A549 (cell line): ENCODE measurements at regions not wholly inside any gene's neighbourhood (a gene's known extent, or its start where the extent isn't known, plus 50 kb on each side); places are given as distances from the start of the nearest gene placed in this dataset.

Source experiments
- ATAC-seq, 2 experiments: fragments of 200-7000 bp in 1 of 2; fragments of >200 bp in 1 of 2; cut with Nextera tagmentation in 1 of 2; cut with Tn5 transposase in 1 of 2; 3 replicates each; pipeline versions ENCODE4 v1.8.0 to v1.9.1; 2018 to 2020; ENCODE audit warnings: mild to moderate bottlenecking in 1 of 2, moderate library complexity in 1 of 2
- CTCF ChIA-PET: fragments of 300-600 bp; sonication (Branson Sonifier 250); formaldehyde crosslinking; extraction: SDS; loops from one replicate; lab custom pipeline; 2021; ENCODE audit warnings: antibody characterized with exemption, inconsistent platforms; lab: Yijun Ruan, JAX
- POLR2A ChIA-PET: fragments of 350-600 bp; formaldehyde crosslinking; extraction: SDS; loops from one replicate; lab custom pipeline; 2021; ENCODE audit warnings: antibody characterized with exemption, inconsistent platforms; lab: Yijun Ruan, JAX
- DNase-seq, 2 experiments: peaks; one replicate each; pipeline versions ENCODE4 v3.0.0 to v3.0.0-alpha.2; 2011 to 2016; ENCODE audit warnings: low read depth in 1 of 2, low spot score in 1 of 2
- FAIRE-seq: peaks from 2 replicates; lab custom pipeline; 2011; peaks lifted over from hg19 to GRCh38; lab: Jason Lieb, UNC
- H3K27ac ChIP-seq, 2 experiments: fragments of >200 bp; sonication (Bioruptor Twin); formaldehyde crosslinking; 3 replicates each; pipeline ENCODE4 v1.5.1; 2016 to 2017
- H3K4me1 ChIP-seq: fragments of >200 bp; sonication (Bioruptor Twin); formaldehyde crosslinking; 3 replicates; pipeline ENCODE4 v1.6.1; 2016
- H3K4me2 ChIP-seq: fragments of >200 bp; sonication (Bioruptor Twin); formaldehyde crosslinking; 3 replicates; pipeline ENCODE4 v1.6.1; 2016
- H3K4me3 ChIP-seq: fragments of >200 bp; sonication (Bioruptor Twin); formaldehyde crosslinking; 3 replicates; pipeline ENCODE4 v1.5.1; 2016
- H3K9me3 ChIP-seq: fragments of >200 bp; sonication (Bioruptor Twin); formaldehyde crosslinking; 3 replicates; pipeline ENCODE4 v1.6.1; 2016
- CBX2 ChIP-seq: fragments of 200-600 bp; sonication (generic); IDR thresholded peaks from 2 replicates; pipeline ENCODE4 v1.6.1; 2016; ENCODE audit warnings: low read depth, mild to moderate bottlenecking, borderline replicate concordance
- CBX8 ChIP-seq: fragments of 200-600 bp; sonication (generic); IDR thresholded peaks from 2 replicates; pipeline ENCODE4 v1.6.1; 2016
- E2F6 ChIP-seq: IDR thresholded peaks from 2 replicates; pipeline ENCODE4 v1.6.1; 2012; ENCODE audit warnings: low read depth, borderline replicate concordance
- EHF ChIP-seq: fragments of 250-450 bp; sonication (Bioruptor Pico); IDR thresholded peaks from 2 replicates; pipeline ENCODE4 v1.5.0; 2020; ENCODE audit warnings: mild to moderate bottlenecking
- ESRRA ChIP-seq: fragments of 150-350 bp; IDR thresholded peaks from 2 replicates; pipeline ENCODE4 v1.6.1; 2014; ENCODE audit warnings: mild to moderate bottlenecking, low read length, borderline replicate concordance
- FOSB ChIP-seq: fragments of 250-450 bp; sonication (Bioruptor Pico); IDR thresholded peaks from 2 replicates; pipeline ENCODE4 v1.5.0; 2020; ENCODE audit warnings: mild to moderate bottlenecking, moderate library complexity
- FOSL2 ChIP-seq, 2 experiments: fragments of 450-650 bp in 1 of 2; fragments of >200 bp in 1 of 2; sonication (Bioruptor Twin) in 1 of 2; formaldehyde crosslinking; IDR thresholded peaks; 2 replicates each; pipeline versions ENCODE4 v1.5.0 to v1.6.1; 2016 to 2020; ENCODE audit warnings: mild to moderate bottlenecking in 1 of 2, moderate library complexity in 1 of 2
- FOXS1 ChIP-seq: fragments of 250-450 bp; sonication (Bioruptor Pico); IDR thresholded peaks from 2 replicates; pipeline ENCODE4 v1.5.0; 2020; ENCODE audit warnings: mild to moderate bottlenecking, moderate library complexity
- HDAC2 ChIP-seq: fragments of 200-600 bp; sonication (generic); IDR thresholded peaks from 2 replicates; pipeline ENCODE4 v1.6.1; 2016
- HES2 ChIP-seq: fragments of >200 bp; sonication (Bioruptor Twin); formaldehyde crosslinking; IDR thresholded peaks from 2 replicates; pipeline ENCODE4 v1.6.1; 2016
- HEYL ChIP-seq: fragments of 250-450 bp; sonication (Bioruptor Pico); IDR thresholded peaks from 2 replicates; pipeline ENCODE4 v1.8.0; 2021; ENCODE audit warnings: mild to moderate bottlenecking, moderate library complexity
- HMGXB4 ChIP-seq: fragments of 250-450 bp; sonication (Bioruptor Pico); IDR thresholded peaks from 2 replicates; pipeline ENCODE4 v1.5.0; 2021; ENCODE audit warnings: mild to moderate bottlenecking, moderate library complexity, borderline replicate concordance
- JUN ChIP-seq, 2 experiments: fragments of >200 bp; sonication (Bioruptor Twin); formaldehyde crosslinking; IDR thresholded peaks; 2 replicates in 1 of 2; 3 replicates in 1 of 2; pipeline ENCODE4 v1.6.1; 2016 to 2017
- KDM1A ChIP-seq: fragments of 200-600 bp; sonication (generic); IDR thresholded peaks from 2 replicates; pipeline ENCODE4 v1.6.1; 2016; ENCODE audit warnings: low read depth, mild to moderate bottlenecking
- MAFK ChIP-seq: fragments of 450-650 bp; IDR thresholded peaks from 2 replicates; pipeline ENCODE4 v1.6.1; 2014; ENCODE audit not compliant: partially characterized antibody
- MAZ ChIP-seq: fragments of 150-350 bp; IDR thresholded peaks from 2 replicates; pipeline ENCODE4 v1.6.1; 2014; ENCODE audit warnings: antibody characterized with exemption, low read depth, low read length, borderline replicate concordance
- POLR2A ChIP-seq: IDR thresholded peaks from 2 replicates; pipeline ENCODE4 v1.6.1; 2012; ENCODE audit warnings: mild to moderate bottlenecking, low read length
- SREBF2 ChIP-seq: fragments of 450-650 bp; IDR thresholded peaks from 2 replicates; pipeline ENCODE4 v1.6.1; 2014; ENCODE audit warnings: mild to moderate bottlenecking, moderate library complexity
- TP53 ChIP-seq: fragments of 250-450 bp; sonication (Bioruptor Pico); IDR thresholded peaks from 2 replicates; pipeline ENCODE4 v1.5.0; 2021; ENCODE audit warnings: mild to moderate bottlenecking, moderate library complexity
- USF2 ChIP-seq: fragments of 450-650 bp; IDR thresholded peaks from 2 replicates; pipeline ENCODE4 v1.6.1; 2014; ENCODE audit warnings: antibody characterized with exemption
- ZC3H11A ChIP-seq: fragments of 450-650 bp; IDR thresholded peaks from 2 replicates; pipeline ENCODE4 v1.6.1; 2014; ENCODE audit warnings: antibody characterized with exemption, mild to moderate bottlenecking
- ZNF302 ChIP-seq: fragments of 250-450 bp; sonication (Bioruptor Pico); IDR thresholded peaks from 2 replicates; pipeline ENCODE4 v1.9.0; 2021; ENCODE audit warnings: inconsistent platforms, mild to moderate bottlenecking, moderate library complexity
- WGBS: methylation state at CpG from one replicate; pipeline ENCODE4 v1.1.6; 2017; ENCODE audit errors: missing lambda C conversion rate; 5-methylcytosine and 5-hydroxymethylcytosine counted together

GRCh38 chr18:73805991-73806390 lies 341.6 kb downstream of the FBXO15 start:
- ATAC-seq (no peak), FAIRE-seq (no peak)

GRCh38 chr18:73797419-73797818 lies 350.2 kb downstream of the FBXO15 start:
- TF ChIP-seq HES2 (no peak), MAFK (no peak), HEYL (no peak), HDAC2 (no peak), ZC3H11A (no peak), ZNF302 (CRISPR knock-in tag) (no peak), EHF (CRISPR knock-in tag) (no peak), ESRRA (no peak), CBX2 (no peak), KDM1A (no peak), FOSL2 (IDR thresholded peaks at IDR 0.05) (no peak), FOSL2 (CRISPR knock-in tag; IDR thresholded peaks at IDR 0.05) (no peak), JUN (IDR thresholded peaks at IDR 0.05) (no peak)
- TF ChIP-seq, all 56 proteins: peak for 0
- H3K4me2 ChIP-seq = no peak overlapping the region
- no peak overlapping the region for H3K27ac ChIP-seq
- no peak for DNase-seq
- 47% methylated on average over 3 of the region's 3 CpGs for WGBS
- FAIRE-seq = no peak
- no peak for ATAC-seq
- ChIA-PET POLR2A (no interaction called here), CTCF (no interaction called here)
- no peaks in the 10 kb centered on the region for H3K4me1 ChIP-seq
- H3K4me3 ChIP-seq = no peak overlapping the region
- no peaks in the 10 kb centered on the region; the same call in 2 of the 3 replicates for H3K9me3 ChIP-seq

More at GRCh38 chr18:73805991-73806390, 341.6 kb downstream of the FBXO15 start:
- no peaks in the 10 kb centered on the region for H3K9me3 ChIP-seq
- ChIA-PET POLR2A (no interaction called here), CTCF (no interaction called here)
- no peak overlapping the region for H3K27ac ChIP-seq
- H3K4me1 ChIP-seq = no peaks in the 10 kb centered on the region
- no peak for DNase-seq
- no peak overlapping the region for H3K4me2 ChIP-seq
- no peak overlapping the region for H3K4me3 ChIP-seq
- TF ChIP-seq FOXS1 (CRISPR knock-in tag) (no peak), MAZ (no peak)
- WGBS = 31% methylated on average over 3 of the region's 3 CpGs

GRCh38 chr18:73793386-73793785 lies 354.2 kb downstream of the FBXO15 start:
- CTCF ChIA-PET = no interaction called here
- no peak for FAIRE-seq
- DNase-seq = no peak

More at GRCh38 chr18:73793386-73793785, 354.2 kb downstream of the FBXO15 start:
- POLR2A ChIA-PET = interaction anchor here (0.6 kb wide), 1 partner anchor 153 kb away, joined by 3 read pairs; no protein-coding TSS in a partner anchor
- Histone ChIP-seq H3K9me3 (no peaks in the 10 kb centered on the region), H3K4me1 (no peaks in the 10 kb centered on the region), H3K27ac (no peak overlapping the region), H3K4me3 (no peak overlapping the region), H3K4me2 (no peak overlapping the region)
- TF ChIP-seq POLR2A = no peak
- no peak for TF ChIP-seq SREBF2
- no peak for TF ChIP-seq HMGXB4 (CRISPR knock-in tag)
- TF ChIP-seq CBX8 = no peak
- TF ChIP-seq TP53 (CRISPR knock-in tag) = no peak
- no peak for TF ChIP-seq FOSB
- no peak for TF ChIP-seq E2F6
- no peak for TF ChIP-seq USF2
- WGBS = 4% methylated on average over 3 of the region's 3 CpGs
- no peak for ATAC-seq
